ENCODE measurements at regions not wholly inside any gene's neighbourhood (a gene's known extent, or its start where the extent isn't known, plus 50 kb on each side); places are given as distances from the start of the nearest gene placed in this dataset.

DNA sequence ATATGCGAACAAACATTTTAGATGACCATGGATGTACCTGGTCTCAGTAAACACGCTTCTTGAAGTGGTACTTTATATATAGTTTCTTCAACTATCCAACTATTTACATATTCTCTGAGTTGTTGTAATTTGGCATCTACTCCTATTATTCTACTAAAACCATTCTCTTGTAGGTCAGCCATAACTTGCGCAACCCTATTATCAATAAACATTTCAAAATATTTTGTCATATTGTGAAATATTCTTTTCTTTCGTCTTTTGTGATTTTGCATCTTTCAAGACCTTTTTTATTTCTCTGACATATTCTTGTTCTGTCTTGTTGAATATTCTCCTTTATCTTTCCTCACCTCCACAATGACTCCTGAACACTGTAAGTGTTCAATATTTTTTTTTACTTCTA lies 753.3 kb downstream of the NXPH1 start:
- no peaks in the 10 kb centered on the region for H3K4me1 ChIP-seq (replicated peaks; ENCODE audit: insufficient read depth)
- ChIA-PET POLR2A (ENCODE audit: unreplicated experiment) (no interaction called here), CTCF (no interaction called here)
- BruUV-seq (replicated peaks): no TSS peak
- no peak overlapping the region for H3K4me3 ChIP-seq
- no peak for TF ChIP-seq EZH2 (IDR thresholded peaks at IDR 0.05; ENCODE audit: low read depth)
- TF ChIP-seq, protein P1, sequence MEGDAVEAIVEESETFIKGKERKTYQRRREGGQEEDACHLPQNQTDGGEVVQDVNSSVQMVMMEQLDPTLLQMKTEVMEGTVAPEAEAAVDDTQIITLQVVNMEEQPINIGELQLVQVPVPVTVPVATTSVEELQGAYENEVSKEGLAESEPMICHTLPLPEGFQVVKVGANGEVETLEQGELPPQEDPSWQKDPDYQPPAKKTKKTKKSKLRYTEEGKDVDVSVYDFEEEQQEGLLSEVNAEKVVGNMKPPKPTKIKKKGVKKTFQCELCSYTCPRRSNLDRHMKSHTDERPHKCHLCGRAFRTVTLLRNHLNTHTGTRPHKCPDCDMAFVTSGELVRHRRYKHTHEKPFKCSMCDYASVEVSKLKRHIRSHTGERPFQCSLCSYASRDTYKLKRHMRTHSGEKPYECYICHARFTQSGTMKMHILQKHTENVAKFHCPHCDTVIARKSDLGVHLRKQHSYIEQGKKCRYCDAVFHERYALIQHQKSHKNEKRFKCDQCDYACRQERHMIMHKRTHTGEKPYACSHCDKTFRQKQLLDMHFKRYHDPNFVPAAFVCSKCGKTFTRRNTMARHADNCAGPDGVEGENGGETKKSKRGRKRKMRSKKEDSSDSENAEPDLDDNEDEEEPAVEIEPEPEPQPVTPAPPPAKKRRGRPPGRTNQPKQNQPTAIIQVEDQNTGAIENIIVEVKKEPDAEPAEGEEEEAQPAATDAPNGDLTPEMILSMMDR (conservative IDR thresholded peaks at IDR 0.05): no peak
- no peak overlapping the region for H3K4me2 ChIP-seq
- H3K9me2 ChIP-seq (ENCODE audit: insufficient read depth): no peaks in the 10 kb centered on the region
- no peaks in the 10 kb centered on the region for H3K79me2 ChIP-seq (ENCODE audit: low read depth)
- no peaks in the 10 kb centered on the region for H3K27me3 ChIP-seq (ENCODE audit: insufficient read depth, low read depth)
- H4K20me1 ChIP-seq (ENCODE audit: insufficient read depth): no peaks in the 10 kb centered on the region
- no peak for DNase-seq
- no peak overlapping the region for H2AFZ ChIP-seq
- H3F3A ChIP-seq (ENCODE audit: insufficient read depth, low read depth): no peaks in the 10 kb centered on the region
- no peak overlapping the region for H3K27ac ChIP-seq
- no peaks in the 10 kb centered on the region for H3K9me3 ChIP-seq (ENCODE audit: insufficient read depth, low read depth)
- H3K36me3 ChIP-seq (ENCODE audit: low read depth): no peaks in the 10 kb centered on the region
- intact Hi-C loops (cut with micrococcal nuclease; ENCODE audit: unreplicated experiment): no loop called here

DNA sequence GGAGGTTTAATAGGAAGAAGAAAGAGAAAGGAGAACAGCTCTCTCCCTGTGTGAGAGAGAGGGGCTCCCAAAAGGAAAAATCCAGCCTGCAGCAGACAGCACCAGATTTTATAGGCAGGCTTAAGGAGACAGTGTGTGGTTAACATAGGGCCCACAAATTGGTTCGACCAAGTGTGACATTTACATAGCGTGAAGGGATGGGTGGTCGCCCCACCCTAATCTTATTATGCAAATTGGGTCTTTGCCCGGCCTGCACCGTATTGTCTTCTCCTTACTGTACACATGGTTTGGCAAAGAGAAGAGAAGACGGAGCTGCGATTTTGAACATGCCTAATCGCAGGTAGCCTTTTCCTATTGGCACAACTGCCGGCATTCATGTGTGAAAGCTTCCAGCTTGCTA lies 756.3 kb downstream of the NXPH1 start:
- DNase-seq: no peak
- H3K4me3 ChIP-seq: no peak overlapping the region
- BruUV-seq (replicated peaks): no TSS peak
- H3K36me3 ChIP-seq (ENCODE audit: low read depth): no peaks in the 10 kb centered on the region
- TF ChIP-seq, protein P1 (conservative IDR thresholded peaks at IDR 0.05): no peak
- TF ChIP-seq EZH2 (IDR thresholded peaks at IDR 0.05; ENCODE audit: low read depth): no peak
- H3K9me3 ChIP-seq (ENCODE audit: insufficient read depth, low read depth): no peaks in the 10 kb centered on the region
- ChIA-PET CTCF (no interaction called here), POLR2A (ENCODE audit: unreplicated experiment) (no interaction called here)
- H3K27ac ChIP-seq: no peak overlapping the region
- H3K4me2 ChIP-seq: no peak overlapping the region
- no peaks in the 10 kb centered on the region for H3K4me1 ChIP-seq (replicated peaks; ENCODE audit: insufficient read depth)
- no peak overlapping the region for H2AFZ ChIP-seq
- H3K9me2 ChIP-seq (ENCODE audit: insufficient read depth): no peaks in the 10 kb centered on the region
- H4K20me1 ChIP-seq (ENCODE audit: insufficient read depth): no peaks in the 10 kb centered on the region
- intact Hi-C loops (cut with micrococcal nuclease; ENCODE audit: unreplicated experiment): no loop called here
- no peaks in the 10 kb centered on the region for H3F3A ChIP-seq (ENCODE audit: insufficient read depth, low read depth)
- no peaks in the 10 kb centered on the region for H3K27me3 ChIP-seq (ENCODE audit: insufficient read depth, low read depth)
- H3K79me2 ChIP-seq (ENCODE audit: low read depth): no peaks in the 10 kb centered on the region

DNA sequence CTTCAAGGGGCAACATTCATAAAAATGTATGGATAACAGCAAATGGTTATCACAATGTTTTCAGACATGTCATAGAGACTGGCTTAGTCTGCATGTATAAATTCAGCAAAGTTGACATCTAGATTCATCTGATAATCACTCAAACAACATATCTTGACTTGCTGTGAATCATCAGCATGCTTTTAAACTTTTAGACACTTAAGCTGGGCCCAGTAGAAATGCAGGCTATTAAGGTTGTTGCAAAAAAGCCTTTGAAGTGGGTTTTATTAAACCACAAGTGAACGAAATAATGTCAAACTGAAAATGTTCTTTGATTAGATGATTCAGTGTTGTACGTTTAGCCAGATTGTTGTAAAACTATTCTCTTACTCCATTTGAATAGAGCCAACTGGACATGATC lies 759.6 kb downstream of the NXPH1 start:
- Histone ChIP-seq H3K27ac (no peak overlapping the region), H3K4me3 (no peak overlapping the region), H2AFZ (no peak overlapping the region), H3K9me2 (ENCODE audit: insufficient read depth) (no peaks in the 10 kb centered on the region), H3K27me3 (ENCODE audit: insufficient read depth, low read depth) (no peaks in the 10 kb centered on the region), H3K36me3 (ENCODE audit: low read depth) (no peaks in the 10 kb centered on the region), H3K9me3 (ENCODE audit: insufficient read depth, low read depth) (no peaks in the 10 kb centered on the region), H4K20me1 (ENCODE audit: insufficient read depth) (no peaks in the 10 kb centered on the region), H3K4me1 (replicated peaks; ENCODE audit: insufficient read depth) (no peaks in the 10 kb centered on the region), H3K79me2 (ENCODE audit: low read depth) (no peaks in the 10 kb centered on the region), H3K4me2 (no peak overlapping the region), H3F3A (ENCODE audit: insufficient read depth, low read depth) (no peaks in the 10 kb centered on the region)
- intact Hi-C loops (cut with micrococcal nuclease; ENCODE audit: unreplicated experiment): no loop called here
- TF ChIP-seq, protein P1 (conservative IDR thresholded peaks at IDR 0.05): no peak
- no peak for TF ChIP-seq EZH2 (IDR thresholded peaks at IDR 0.05; ENCODE audit: low read depth)
- no peak for DNase-seq
- CTCF ChIA-PET: no interaction called here
- no TSS peak for BruUV-seq (replicated peaks)
- POLR2A ChIA-PET (ENCODE audit: unreplicated experiment): no interaction called here
